D341Med (cell line): ENCODE measurements at regions not wholly inside any gene's neighbourhood (a gene's known extent, or its start where the extent isn't known, plus 50 kb on each side); places are given as distances from the start of the nearest gene placed in this dataset.

Experiments
- DNase-seq: peaks from one replicate; pipeline ENCODE4 v3.0.0; 2012; ENCODE audit warnings: low spot score

DNA sequence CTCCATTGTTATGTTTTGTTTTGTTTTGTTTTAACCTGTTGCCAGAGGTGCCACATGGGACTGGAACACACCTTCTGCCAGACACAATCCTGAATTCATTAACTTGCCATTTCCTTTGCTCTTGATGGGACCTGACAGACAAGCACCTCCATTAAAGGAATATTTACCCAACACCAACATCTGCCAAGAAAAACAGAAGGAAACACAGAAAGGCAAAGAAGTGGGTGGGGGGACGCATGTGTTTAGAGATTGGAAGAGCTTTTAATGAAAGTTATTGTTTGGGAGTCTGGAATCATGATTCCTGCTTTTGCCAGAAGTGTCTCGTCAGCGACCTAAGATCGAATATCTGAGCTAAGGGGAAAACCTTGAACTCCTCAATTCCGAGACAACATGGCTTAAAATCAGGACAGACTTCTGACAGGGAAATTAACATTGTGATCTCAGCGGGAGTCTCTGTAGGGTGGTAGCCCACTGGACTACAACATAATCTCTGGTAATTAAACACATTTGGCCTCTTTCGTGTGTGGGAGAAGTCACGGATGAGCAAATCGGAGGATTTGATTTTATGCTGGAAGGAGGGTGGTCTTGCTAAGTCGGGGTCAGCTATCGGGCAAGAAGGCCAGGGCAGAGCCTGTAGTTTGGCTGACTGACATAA lies 210.4 kb upstream of the FAR2 start:
- no peak for DNase-seq

DNA sequence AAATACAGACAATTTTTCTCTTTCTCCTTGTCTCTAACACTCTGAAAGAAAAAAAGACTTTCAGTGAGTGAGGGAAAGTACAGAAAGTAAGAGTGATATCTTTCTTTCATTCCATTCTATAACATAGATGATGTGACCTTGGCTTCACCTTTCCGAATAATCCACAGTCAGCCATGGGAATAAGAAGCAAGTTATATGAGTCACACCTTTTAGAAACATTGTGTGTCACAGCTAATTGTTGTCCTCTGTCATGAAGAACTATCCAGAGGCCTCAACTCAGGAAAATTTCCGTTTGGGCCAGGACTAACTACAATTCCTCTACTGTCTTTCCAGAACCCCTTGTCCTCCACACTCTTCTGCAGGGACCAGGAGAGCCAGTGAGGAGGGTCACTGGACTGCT lies 209.7 kb upstream of the FAR2 start:
- no peak for DNase-seq

DNA sequence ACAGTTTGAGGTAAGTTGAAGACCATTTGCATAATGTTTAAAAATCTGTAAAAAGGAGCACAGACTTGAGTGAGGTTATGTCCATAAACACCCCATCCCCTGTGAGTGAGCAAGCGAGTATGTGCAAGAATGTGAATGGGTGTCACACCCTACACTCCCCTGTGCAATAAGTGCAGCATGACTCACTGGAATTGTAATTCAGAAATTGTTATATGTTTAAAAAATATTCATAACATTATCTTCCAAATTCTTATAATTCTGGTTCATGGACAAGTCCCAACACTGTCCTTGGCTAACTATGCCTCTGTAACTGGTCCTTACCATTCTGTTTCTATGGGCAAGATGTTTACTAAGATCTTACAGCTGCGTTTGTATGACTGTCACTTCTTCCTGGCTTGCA lies 207.8 kb upstream of the FAR2 start:
- no peak for DNase-seq

DNA sequence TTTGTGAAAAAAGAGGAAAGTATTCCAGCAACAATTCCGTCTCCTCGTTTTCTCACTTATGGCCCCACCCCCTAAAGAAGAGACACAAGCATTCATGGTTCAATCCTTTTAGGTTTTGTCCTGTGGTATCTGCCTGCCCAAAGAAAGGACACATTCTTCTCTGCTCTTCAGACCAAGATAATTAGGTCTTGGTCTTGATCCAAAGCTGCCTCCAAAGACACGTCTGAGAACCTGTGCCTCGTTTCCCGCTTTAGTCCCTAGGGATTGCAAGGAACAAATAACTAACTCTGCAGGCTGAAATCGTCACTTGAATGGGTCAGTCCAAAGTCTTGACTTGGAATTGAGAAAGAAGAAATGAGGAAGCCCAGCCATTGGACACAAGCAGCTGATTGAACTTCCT lies 202.7 kb upstream of the FAR2 start:
- DNase-seq = no peak

DNA sequence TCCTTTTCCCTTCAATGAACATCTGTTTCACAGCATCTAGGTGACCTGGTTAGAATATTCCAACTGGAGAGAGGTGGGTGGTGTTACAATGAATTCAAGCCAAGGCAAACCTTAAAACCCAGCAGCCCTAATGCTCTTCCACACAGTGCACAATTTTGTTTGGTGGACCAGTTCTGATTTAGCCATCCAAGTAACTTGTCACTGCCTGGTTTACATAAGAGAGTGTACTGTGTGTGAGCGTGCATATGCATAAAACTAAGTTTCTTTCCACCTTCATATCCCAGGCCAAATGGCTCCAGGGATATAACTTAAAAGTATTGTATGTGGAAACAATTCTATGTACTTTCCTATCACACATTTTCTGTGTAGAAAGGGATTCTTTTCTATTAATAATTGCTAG lies 200.4 kb upstream of the FAR2 start:
- no peak for DNase-seq

DNA sequence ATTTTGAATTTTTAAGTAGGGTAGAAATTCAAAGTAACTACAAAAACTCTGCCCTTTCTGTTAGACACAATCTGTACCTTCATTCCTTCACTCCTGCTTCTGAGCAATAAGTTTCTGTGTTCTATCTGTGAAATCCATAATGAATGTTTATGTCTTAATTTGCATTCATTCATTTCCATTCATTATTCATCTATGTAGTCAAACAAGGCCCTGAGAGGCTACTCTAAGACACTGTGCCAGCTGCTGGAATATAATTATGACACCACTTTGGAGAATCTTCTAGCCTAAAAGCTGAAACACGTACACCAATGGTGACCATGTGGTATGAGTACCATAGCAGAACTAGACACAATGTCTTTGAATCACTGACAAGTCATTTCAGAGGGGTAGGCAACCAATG lies 199.9 kb upstream of the FAR2 start:
- DNase-seq = no peak

DNA sequence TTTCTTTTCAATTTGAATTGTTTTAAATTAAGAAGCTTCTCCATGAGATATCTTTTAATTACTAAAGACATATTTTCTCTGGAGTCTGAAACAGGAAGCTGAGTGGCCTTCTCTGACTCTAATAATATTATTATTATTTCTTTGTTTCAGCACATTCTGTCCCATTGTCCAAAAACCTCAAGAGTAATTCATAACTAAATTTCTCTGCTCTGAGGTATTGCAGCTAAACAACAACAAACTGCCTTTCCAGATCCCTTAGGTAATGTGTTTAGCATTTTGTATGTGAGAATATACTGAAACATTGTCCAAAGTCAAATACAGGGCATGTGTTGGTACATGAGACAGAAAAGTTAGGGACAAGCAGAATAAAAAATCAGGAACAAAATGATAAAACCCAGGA lies 199.0 kb upstream of the FAR2 start:
- DNase-seq = no peak

DNA sequence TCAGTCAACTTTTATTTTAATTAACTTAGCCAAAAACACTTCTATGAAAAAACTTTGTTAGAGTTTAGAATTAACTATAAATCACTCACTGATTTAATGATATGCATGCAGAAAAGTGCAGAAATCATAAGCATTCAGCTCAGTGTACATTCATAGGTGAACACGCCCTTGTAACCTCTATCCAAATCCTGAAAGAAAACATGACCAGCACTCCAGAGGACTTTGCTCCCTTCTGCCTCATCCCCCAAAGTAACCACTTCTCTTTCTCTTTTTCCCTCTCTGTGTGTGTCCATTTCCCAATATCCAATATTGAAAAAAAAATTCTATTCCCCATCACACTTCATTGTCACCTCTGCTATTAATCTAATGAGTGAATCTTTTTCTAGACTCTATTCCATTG lies 197.1 kb upstream of the FAR2 start:
- no peak for DNase-seq

DNA sequence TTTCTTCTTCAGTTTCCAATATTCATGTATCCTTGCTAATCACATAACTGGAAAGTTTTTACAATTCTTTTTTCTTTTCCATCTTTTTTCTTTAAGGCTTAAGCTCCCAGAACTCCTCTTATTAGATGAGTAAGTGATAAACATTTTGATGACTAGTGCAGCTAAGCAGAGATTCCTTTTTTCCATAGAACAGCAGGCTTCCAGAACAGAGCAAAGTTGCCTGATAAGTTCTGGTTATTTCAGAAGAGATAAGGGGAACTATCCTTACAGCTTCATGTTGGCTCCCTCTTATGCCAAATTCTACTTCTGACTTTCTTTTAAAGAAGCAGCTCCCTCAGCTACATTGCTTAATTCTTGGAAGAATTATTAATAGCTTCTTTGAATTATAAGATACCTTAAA lies 194.7 kb upstream of the FAR2 start:
- DNase-seq = no peak

DNA sequence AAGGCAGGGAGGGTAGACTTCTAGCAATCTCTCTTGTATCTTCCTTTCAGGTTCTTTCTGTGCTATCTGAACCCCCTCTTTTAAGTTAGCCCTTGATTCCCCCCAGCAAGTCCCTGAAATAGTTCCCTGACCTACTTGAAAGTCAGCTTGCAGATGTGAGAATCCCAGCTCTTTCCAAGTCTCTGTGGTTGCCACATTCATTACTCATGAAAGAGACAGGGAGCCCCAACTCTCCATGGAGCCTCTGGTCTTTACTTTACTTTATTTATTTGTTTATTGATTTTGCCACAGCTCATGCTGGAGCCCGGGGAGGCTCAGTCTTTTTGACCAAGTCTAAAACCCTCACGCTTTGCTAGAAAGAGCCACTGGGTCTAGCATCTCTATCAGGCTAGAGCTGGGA lies 193.6 kb upstream of the FAR2 start:
- no peak for DNase-seq

DNA sequence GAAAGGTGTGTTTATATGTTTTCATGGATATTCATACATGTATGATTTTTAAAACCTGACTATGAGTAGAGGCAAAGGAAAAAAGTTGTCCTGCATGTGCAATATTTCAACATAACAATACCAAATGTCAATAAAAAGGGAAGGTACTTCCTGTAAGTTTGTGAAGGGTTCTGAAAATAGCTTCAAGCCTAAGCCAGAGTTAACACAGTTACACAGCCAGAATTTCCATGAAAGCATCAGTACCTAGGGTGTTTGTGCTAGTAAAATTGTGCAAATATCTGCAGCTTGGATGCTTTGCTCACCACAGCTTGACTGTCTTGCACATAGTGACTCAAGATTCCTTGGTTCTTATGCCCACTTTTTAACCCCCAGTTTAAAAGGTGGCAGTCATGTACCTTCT lies 193.1 kb upstream of the FAR2 start:
- no peak for DNase-seq

DNA sequence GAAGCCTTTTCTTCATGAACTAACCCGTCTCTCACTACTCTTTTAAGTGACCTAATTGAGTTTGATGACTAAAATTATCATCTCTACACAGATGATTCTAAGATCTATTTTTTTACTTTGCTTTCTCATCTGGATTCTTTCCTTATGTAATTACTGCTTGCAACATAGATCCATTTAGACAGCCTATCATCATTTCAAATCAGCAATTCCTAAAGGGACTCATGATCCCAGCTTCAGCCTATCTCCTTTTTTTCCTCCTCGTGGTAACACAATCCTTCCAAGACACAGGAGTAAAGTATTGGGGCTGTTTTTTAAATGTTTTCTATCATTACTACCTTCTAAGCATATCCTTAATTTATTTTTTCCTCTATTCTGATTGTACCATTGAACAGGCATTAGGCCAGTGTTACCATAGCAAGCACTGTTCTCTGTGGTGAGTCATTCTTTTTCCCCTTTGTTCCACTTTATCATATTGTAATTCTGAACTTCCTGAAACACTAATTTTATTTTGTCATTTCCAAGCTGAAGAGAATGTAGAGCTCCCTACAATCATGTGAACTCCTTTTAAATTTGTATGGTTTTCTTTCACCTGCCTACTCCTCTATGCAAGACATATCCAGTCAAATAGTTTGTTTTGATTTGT lies 190.4 kb upstream of the FAR2 start:
- no peak for DNase-seq

DNA sequence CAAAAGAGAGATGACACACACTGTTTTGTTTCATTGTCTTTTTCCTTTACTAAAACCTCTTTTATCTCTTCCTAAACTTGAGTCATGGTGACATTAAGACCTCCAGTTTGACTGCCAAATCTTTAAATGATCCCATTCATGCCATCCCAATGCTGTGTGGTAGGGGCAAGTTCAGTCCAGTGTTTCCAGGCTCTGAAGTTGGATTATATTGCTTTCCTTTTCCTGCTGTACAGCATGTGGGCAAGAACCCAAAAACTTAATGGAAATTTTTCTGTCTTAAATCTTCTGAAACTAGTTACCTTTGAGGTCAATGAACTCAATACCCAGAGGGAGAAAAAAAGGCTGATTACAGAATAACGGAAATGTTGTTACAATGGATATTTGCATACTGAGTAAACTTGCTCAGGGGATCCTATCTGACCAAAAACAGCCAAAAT lies 187.1 kb upstream of the FAR2 start:
- no peak for DNase-seq

DNA sequence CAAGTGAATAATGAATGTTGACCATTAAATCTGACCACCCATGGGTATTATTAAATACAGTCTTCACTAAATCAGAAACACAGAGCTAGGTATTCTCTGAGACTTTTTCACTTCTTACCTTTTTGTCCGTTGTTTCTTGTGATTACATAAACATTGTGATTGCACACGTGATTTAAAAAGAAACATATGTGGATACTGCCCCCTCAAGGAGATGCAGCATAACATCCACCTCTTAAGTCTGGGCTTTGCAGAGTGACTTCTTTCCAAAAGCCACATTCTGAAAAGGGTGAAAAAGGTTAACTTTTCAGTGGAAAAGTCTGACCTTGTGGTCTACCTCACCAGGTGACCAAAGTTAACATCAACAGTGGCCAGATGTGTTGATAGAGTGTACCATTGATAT lies 185.5 kb upstream of the FAR2 start:
- DNase-seq = peak; percentile 30

DNA sequence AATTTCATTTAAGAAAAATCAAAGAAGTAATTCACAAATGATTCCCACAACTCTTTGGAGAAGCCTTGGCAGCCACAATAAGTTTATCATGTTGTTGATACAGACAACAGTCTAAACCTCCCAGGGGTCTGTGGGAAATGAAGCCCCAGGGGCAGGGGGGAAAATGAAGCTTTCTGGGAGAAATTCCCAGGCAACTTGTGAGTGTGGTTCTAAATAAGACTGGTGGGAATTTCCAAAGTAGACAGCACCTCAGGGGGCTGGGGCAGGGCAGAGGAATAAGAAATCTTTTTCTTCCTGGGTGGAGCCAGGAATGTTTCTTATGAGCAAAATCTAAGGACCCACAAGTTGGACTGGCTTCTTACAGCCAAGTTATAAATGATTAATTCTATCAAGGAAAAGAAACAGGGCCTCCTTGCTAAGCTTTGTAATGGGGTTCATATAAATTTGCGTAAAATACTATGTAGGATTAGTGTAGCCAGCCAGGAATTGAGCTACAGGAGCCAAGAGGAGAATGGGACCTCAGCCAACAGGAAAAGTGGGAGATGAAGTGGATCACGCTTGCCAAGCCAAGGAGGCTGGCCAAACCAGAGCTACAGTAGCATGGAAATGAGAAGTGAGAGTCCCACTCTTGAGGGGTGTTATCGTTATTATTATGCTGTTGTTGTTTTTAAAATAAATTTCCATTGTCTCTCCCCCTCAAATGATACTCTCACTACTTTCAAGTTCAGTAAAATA lies 182.9 kb upstream of the FAR2 start:
- DNase-seq = no peak

DNA sequence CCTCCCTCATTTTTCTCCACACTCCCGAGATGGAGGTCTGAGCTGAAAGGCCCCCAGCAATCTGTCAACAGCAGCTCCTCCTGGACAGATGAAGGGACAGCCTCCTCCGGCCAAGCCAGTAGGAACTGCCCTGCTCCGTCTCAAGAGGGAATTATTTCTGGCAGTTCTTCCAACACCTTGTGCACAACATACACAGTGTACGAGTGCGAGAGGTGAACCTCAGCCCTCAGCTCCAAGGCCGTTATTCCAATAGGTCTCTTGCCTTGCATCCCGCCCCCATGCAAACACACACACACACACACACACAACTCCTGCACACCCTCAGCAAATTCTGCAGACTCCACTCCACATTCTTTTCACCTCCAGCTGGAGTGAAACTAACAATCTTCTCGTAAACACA lies 181.7 kb upstream of the FAR2 start:
- DNase-seq = no peak

DNA sequence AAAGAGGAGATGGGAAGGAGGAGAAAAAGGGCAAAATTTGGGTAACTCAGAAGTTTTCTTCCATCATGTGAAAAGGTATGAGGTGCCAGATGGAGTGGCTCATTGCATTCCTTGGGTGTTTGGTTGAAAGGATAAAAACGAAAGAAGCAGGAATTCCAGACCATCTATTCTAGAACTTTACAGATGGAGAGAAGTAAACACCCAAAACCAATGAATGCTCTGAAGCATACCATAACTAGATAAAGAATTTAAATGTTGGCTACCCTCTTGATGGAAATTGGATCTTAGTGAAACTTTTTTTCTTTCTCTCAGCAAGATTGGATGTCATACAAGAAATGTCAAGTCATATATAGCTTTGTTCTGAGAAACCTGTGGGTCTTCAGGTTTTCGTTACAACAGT lies 175.6 kb upstream of the FAR2 start:
- DNase-seq = no peak

DNA sequence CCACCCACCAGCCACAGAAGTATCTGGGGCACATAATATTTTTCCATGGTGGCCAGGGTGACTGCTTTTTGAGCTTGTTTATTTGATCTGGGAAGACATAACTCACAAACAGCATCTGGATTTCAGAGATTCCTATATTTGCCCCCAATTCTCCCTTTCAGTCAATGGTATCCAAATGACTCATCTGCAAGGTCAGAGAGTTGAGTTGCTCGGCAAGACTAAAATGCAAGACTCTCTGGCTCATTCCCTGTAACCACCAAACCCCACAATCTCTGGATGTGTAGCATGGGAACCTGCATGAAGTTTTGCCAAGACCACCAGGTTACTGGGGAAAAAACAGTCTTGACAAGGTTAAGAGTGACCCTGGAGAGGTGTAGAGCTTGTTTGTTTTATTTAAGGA lies 174.9 kb upstream of the FAR2 start:
- DNase-seq = no peak

DNA sequence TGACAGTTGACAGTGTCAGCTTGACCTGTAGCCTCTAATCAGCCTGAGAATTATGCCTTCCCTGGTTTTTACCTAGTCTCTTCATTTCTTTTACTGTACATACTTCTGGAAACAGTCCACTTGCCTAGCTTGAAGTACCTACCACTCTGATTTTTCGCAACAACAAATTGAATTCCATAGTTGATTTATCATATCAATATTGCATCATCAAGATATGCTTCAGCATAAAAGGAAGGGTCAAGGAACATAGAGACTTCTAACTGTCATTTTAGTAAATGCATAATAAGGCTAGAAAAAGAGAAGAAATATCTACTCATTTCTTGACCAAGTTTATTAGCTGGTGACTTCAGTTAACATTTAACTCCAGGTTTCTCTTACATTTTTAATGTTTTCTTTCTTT lies 174.2 kb upstream of the FAR2 start:
- no peak for DNase-seq

DNA sequence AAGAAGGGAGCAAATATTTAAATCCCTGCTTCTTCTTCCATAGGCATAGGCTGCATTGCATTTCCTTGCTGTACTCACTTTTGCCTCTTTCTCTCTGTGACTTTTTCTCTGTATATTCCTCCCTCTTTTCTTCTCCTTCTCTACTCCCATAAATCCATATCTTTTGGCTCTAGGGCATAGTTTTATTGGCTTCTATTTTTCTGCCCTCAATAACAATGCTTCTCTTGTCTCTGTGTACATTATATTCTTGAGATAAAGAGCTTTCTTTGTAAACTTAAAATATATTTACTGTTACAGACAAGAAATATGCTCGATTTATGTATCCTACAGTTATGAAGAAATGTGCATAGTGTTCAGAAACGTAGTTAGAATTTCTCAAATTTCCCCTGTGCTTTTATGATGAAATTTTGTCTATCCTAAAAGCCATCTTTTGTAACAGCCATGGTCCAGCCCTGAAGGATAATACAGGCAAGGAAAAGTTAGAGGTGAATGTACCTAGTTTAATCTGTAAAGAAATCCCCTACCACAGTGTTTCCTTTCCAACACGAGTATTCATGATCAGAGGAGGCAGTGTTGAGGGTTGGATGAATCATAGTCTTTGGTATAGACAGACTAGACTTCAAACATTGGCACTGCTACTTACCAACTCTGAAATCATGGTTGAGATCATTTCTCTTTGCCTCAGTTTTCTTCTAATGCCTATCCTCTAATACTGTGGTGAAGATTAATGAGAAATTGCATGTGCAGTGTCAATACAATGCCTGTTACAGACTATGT lies 173.3 kb upstream of the FAR2 start:
- no peak for DNase-seq

DNA sequence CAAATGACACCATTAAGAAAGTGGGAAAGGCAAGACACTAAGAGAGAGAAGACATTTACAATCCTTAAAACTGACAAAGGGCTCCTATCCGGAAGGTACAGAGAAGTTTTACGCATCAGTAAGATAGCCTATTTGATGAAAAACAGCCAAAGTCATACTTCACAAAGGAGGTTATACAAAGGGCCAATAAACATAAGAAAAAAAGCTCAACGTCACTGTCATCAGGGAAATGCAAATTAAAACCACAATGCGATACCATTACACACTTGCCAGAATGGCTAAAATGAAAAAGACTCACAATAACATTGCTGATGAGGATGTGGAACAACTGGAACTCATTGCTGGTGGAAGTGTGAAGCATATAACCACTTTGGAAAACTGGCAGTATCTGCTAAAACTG lies 168.6 kb upstream of the FAR2 start:
- DNase-seq = no peak

DNA sequence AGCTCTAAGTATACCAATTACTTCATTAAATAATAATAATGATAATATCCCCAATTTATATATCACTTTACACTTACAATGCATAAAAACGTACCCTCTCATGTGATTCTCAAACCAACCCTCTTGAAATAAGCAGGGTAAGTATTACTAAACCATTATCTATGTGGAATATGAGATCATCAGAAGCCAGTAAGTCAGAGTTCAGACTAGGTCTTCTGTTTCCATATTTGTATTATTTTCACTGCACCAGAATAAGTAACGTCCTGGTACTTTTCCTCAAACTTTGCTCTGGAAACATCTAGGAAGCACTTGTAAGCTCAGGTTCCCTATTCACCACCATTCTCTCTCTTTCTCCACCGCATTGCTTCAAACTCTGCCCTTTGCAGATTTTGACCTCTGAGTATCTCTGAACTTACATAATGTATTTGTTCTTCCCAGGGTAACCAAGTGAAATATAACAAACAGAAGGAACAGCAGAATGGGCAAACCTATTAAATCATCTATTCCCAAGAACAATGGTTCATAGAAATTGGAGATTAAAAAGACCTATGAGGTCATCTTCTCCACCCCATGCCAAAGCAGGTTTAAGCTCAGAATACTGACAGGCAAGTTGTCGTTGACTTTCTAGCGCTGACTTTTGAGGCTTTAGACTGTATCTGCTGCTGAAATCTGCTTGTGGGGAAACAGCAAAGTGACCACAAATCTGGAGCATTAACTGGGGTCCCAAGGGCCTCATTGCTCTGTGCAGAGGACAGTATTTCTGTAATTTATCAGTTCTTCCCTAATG lies 161.3 kb upstream of the FAR2 start:
- no peak for DNase-seq
